Uterus (tissue), 2 donors: ENCODE measurements at regions not wholly inside any gene's neighbourhood (a gene's known extent, or its start where the extent isn't known, plus 50 kb on each side); places are given as distances from the start of the nearest gene placed in this dataset.

Source experiments
- POLR2A ChIP-seq, 2 donors: fragments of 450-650 bp; IDR thresholded peaks; one replicate each; pipeline ENCODE4 v1.6.1; 2016; ENCODE audit warnings: antibody characterized with exemption in 2 of 2, mild to moderate bottlenecking in 1 of 2, moderate library complexity in 1 of 2
- TF ChIP-seq, protein P1 (sequence below), 4 experiments: fragments of 200-600 bp in 2 of 4; fragments of 450-650 bp in 2 of 4; sonication (generic) in 2 of 4; IDR thresholded peaks; one replicate each; pipeline ENCODE4 v1.5.1; 2016 to 2019; ENCODE audit warnings: antibody characterized with exemption in 4 of 4, mild to moderate bottlenecking in 2 of 4, moderate library complexity in 1 of 4

DNA sequence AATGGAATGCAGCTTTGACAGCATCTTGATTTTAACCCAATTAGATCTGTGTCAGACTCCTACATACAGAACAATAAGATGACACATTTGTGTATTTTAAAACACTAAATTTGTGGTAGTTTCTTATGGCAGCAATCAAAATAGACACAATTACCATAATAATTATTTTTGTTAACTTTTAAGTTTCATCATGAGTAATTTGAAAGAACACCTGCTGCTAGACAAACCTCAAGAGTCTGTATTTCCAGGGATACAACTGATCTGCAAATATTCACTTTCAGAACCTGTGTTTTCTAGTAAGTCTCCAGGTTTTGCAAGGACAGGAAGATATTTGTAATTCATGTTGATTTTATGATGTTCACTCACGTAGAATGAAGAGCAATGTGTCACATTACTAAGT lies 736.8 kb downstream of the DIPK2A start:
- TF ChIP-seq, protein P1, sequence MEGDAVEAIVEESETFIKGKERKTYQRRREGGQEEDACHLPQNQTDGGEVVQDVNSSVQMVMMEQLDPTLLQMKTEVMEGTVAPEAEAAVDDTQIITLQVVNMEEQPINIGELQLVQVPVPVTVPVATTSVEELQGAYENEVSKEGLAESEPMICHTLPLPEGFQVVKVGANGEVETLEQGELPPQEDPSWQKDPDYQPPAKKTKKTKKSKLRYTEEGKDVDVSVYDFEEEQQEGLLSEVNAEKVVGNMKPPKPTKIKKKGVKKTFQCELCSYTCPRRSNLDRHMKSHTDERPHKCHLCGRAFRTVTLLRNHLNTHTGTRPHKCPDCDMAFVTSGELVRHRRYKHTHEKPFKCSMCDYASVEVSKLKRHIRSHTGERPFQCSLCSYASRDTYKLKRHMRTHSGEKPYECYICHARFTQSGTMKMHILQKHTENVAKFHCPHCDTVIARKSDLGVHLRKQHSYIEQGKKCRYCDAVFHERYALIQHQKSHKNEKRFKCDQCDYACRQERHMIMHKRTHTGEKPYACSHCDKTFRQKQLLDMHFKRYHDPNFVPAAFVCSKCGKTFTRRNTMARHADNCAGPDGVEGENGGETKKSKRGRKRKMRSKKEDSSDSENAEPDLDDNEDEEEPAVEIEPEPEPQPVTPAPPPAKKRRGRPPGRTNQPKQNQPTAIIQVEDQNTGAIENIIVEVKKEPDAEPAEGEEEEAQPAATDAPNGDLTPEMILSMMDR (IDR thresholded peaks at IDR 0.05) = no peak
- TF ChIP-seq POLR2A (IDR thresholded peaks at IDR 0.05) = no peak
